ENCODE measurements at regions not wholly inside any gene's neighbourhood (a gene's known extent, or its start where the extent isn't known, plus 50 kb on each side); places are given as distances from the start of the nearest gene placed in this dataset.

GRCh38 chr1:60234776-60235175 is 161.2 kb upstream of the C1orf87 start:
- DNase-seq, result no peak

DNA sequence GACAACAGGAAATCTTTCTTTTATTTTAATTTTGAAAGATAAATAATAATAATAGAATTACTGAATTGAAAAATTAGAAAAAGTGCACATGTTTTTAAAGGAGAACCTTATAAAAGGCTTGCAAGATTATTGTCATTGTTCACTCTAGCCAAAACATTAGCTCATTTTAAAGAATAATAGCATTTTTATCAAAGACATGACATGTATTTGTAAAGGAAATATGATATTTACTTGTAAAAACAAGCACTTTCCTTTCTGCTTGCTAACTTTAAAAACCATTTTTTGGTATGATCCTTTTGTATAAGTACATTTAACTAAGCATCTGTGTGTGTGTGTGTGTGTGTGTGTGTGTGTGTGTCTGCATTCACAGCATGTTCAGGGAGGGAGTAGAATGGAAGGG is 156.3 kb upstream of the C1orf87 start:
- no peak for DNase-seq

DNA sequence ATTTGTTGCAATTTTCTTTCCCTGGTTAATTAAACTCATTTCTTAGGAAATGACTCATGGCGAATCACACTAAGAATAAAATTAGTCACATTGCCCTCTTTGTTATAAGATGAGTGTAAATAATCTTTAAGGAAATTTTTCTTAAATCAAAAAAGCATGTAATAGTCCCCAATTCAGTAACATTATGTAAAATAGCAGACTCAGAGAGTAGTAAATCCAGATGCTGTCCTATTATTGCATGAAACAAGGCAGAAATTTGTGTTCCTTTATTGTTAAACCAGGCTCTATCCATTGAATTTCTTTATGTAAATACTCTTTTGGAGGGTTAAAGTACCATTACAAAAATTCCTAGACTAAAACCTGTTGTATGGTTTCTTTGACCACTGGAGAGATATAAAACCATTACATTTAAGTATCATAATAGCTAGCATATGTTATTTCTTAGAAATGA is 154.5 kb upstream of the C1orf87 start:
- no peak for DNase-seq

GRCh38 chr1:60227601-60228000 is 154.0 kb upstream of the C1orf87 start:
- no peak for DNase-seq

DNA sequence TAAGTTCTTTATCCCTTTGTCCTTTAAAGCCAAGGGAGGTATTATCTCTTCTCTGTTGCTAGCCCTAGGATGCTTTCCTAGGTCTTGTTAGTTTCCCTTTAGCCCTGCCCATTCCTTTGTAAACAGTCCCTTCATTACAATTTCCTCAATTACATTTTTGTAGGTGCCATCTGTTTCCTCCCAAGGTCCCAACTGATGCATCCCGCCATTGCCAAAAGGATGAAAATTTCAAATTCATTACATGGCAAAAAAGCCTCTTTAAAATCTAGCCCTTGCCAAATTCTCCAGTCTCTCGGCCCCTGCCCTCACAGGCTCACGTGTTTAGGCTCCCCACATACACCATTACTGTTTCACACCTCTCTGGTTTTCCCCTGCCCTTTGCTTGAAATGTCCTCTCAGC is 151.9 kb upstream of the C1orf87 start:
- no peak for DNase-seq

DNA sequence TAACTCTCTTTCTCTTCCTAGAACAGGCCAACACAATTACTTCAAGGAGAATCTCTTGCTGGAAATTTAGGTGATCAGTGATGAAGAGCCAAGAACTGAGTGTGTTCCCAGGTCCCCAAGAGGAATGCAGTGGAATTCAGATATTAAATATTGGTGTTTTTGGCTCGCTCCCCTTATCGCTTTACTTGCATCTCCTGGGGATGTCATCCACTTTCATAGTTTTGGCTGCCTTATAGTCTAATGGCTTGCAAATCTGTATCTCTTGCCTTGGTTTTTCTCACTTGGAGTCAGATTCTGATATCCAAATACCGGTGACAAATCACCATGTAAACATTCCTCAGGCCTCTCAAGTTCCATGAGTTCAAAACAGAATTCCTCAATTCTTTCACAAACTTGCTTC is 151.0 kb upstream of the C1orf87 start:
- no peak for DNase-seq

GRCh38 chr1:60223158-60223557 is 149.6 kb upstream of the C1orf87 start:
- no peak for DNase-seq

DNA sequence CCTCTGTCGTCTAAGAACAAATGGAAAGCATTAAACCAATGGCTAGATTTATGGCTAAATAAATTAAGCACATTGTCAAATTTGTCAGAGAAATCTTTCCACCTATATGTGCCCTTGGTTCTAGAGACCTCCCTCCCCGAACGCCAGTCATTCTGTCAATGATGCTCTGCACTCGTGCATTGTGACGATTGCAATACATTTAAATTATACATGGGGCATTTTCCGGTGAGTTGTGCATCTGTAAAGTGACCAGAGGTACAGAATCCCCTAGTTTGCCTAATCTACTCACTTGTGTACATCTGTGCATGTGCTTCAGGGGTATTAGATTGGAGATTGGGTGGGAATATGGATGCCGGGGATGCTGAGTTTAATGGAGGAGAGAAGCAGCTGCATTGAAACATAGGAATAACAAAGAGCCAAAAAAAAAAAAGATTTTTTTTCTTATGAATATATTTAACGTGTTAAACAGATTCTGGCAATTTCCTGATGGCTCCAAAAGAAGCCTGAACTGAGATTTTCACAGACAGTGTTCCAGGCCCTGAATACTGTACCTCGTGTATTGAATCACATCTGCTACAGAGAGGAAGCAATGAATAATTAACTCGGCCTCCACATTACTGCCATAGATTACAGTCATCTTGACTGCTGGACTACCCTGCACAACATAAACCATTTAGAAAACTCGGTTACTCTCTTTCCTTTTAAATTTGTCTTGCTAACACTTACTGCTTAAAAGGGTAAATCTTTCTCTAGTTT is 149.0 kb upstream of the C1orf87 start:
- DNase-seq, result no peak

GRCh38 chr1:60213253-60213652 is 139.7 kb upstream of the C1orf87 start:
- no peak for DNase-seq

DNA sequence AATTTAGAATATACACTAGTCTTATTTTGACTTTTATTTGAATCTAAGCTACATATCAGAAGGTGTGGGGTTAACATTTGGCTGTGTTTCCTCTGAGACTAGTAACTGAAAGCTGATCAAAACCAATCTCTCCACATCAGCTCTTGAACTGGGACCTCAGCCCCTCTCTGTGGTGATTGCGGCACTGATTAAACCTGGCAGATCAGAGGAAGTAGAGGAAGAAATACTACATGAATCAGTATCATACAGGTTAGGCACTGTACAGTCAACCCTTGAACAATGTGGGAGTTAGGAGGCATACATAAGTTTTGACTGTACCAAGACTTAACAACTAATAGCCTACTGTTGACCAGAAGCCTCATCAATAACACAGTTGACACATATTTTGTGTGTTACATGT is 122.5 kb upstream of the C1orf87 start:
- DNase-seq, result no peak

GRCh38 chr1:60185684-60186083 is 112.1 kb upstream of the C1orf87 start:
- DNase-seq, result no peak

DNA sequence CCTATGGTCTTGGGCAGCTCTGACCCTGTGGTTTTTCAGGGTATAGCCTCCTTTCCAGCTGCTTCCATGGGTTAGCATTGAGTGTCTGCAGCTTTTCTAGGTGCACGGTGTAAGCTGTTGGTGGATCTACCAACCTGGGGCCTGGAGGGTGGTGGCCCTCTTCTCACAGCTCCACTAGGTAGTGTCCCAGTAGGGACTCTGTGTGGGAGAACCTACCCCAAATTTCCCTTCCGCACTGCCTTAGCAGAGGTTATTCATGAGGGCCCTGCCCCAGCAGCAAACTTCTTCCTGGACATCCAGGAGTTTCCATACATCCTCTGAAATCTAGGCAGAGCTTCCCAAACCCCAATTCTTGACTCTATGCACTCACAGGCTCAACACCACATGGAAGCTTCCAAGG is 111.0 kb upstream of the C1orf87 start:
- no peak for DNase-seq

DNA sequence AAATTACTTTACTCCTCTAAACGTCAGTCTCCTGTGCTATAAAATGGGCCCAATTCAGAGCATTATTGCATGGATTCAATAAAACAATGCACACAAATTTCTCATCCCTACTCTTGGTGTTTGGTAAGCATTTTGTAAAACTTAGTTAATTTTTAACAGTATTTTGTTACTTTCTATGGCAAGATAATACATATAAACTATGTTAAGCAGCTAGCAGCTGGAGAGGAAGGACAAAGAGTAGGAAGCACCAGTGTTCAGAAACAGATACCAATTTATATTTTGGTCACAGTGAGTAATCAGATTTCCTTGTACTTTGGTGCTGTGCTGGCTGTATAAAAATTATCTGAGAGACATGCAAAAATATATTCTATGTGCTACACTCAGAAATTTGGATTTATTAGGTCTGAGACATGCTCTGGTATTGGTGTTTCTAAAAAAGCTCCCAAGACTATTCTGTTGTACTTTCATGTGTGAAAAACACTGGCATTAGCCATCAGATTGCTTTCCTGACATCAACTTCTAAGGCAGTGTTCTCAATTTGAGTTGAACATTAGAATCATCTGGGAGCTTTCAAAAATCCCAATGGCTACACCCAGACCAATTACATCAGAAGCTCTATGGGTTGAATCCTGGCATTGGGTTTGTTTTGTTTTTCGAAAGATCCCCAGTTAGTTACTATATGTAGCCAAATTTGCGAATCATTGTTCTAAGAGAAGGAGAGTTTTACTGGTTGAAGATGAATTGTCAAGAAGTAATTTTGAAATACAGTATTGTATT is 100.3 kb upstream of the C1orf87 start:
- no peak for DNase-seq

DNA sequence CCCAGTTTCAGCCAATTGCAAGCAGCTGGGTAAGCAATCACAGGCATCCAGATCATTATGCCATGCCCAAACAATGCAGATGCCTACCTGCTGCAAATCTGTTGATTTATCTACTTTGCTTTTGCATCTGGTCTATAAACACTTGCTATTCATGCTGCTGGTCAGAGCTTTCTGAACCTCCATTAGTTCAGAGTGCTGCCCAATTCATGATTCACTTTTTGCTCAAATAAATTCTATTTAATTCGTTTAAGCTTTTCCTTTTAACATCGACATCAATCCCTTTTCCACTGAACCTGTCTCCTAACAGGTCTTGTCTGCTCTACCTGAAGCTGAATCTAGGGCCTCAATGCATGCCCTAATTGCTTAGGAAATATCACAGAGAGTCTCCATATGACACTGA is 99.4 kb upstream of the C1orf87 start:
- no peak for DNase-seq

GRCh38 chr1:60171801-60172200 is 98.2 kb upstream of the C1orf87 start:
- DNase-seq, result no peak

DNA sequence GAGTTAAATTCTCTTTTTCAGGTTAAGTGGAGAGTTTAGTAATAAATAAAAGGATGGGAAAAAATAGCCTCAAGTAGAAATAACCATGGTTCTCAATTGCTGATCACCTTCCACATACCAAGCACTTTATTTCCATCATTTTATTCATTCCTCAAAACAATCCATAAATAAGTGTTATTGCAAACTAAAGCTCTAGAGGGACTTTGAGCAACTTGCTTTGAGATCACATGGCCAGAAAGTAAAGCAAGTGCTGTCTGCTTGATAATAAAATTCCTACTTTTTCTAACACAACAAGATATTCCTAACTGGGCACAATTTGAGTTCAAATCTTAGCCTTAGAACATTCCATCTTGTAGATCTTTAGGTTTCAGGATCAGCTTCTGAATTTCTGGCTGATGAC is 97.1 kb upstream of the C1orf87 start:
- no peak for DNase-seq

DNA sequence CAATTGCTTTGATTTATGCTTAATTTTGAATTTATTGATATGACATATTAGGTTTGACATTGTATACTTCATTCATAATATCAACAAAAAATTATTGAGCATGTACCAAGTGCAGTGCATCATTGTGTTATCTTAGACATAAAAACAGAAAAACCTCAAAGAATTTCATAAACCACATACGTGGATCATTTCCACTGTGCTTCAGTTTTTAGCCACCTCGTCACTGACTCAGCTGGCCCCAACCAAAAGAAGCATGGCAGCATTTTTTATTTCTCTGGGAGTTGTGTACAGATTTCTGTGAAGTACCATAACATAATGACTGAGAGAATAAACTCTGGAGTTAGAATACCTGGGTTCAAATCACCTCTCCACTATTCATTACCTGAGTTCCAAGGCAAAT is 95.6 kb upstream of the C1orf87 start:
- DNase-seq, result no peak

GRCh38 chr1:60162936-60163335 is 89.4 kb upstream of the C1orf87 start:
- DNase-seq, result no peak

DNA sequence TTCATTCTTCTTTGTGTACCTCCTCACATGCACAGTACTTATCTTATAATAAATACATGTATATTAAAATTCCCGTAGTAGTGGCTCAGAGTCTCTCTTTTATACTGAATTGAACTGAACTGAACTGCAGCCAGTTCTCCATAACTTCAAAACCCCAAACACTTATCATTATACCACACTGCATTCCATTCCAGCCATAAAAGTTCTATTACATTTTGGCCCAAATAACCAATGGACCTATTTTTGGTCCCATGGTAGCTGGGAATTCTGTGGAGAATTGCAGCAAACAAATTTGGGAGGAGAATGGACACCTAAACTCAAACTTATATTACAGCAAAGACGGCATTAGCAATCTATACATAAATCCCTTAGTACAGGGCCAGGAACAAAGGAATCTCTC is 86.6 kb upstream of the C1orf87 start:
- DNase-seq, result no peak

- no peak for DNase-seq
Measured at GRCh38 chr1:60156371-60156770, 82.8 kb upstream of the C1orf87 start.

DNA sequence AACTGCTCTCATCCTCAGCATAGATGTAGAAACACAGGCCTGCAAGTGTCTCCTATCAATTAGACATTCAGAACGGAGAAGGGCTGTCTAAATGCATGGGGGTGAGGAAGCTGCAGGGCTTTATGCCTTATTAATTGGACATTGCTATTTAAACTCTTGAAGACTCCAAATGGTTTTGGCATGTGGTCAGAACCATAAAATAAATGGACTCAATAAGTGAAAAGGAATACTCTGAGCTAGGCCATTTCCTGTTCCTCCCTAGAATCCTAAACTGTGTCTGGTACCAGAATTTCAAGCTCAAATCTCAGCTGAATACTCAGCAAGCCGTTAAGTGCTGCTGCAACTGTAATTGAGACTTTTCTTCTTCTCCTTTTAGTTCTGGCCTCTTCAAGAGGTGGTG is 80.4 kb upstream of the C1orf87 start:
- no peak for DNase-seq

DNA sequence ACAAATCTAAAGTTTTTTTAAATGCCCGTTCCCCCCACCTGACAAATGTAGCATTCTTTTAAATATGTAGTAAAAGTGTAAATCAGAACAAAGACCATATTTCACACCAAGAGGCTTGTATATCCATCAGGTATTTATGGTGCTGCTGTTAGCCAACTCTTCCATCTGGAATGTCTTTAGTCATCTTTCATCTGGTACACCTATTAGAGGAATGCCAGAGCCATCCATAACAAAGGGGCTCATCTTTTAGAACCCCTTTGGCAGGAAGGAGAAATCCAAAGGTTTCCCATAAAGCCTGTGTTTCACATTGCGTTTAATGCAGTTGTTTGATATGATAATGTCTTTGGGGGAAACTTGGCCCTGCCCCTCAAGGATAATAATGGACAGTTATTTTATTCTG is 79.3 kb upstream of the C1orf87 start:
- no peak for DNase-seq

DNA sequence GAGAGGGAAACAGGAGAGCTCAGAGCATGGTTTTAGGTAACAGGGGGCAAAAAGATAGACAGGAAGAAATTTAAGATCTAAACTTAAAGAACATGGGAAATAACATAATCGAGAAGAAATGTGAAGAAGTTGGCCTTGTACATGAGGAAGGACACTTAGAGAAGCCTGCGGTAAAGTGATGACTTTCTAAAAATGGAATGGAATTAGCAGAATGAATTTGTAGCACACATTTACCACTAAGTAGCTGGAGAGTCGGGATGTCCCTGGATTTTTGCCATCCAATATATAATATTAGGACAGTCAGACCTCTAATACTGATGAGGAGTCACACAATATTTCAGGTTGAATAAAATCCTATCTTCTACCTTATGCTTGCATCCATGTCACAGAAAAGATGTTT is 77.7 kb upstream of the C1orf87 start:
- no peak for DNase-seq

GRCh38 chr1:60149251-60149650 is 75.7 kb upstream of the C1orf87 start:
- no peak for DNase-seq

DNA sequence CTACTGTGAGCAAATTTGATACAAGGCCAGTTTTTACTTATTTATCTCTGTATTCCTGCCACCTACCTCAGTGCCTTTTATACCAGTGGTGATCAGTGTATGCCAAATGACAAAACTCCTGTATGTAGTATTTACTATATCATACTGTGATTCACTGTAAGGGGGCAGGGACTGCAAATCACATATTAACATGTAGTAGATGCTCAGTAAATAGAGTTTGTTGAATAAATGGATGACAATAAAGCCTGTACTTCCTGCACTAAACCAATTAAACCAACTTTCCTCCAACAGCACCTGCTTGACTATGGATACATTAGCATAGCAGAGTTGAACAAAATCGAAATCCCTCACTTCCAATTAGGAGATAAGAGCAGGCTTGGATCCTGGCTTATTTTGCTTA is 73.3 kb upstream of the C1orf87 start:
- DNase-seq, result no peak

Data from AML-193 (cell line).